HCT116 (cell line): ENCODE measurements at regions not wholly inside any gene's neighbourhood (a gene's known extent, or its start where the extent isn't known, plus 50 kb on each side); places are given as distances from the start of the nearest gene placed in this dataset.

Experiments used
- ATF3 ChIP-seq: IDR thresholded peaks from 2 replicates; pipeline ENCODE4 v1.6.1; 2012
- CBX3 ChIP-seq: IDR thresholded peaks from 2 replicates; pipeline ENCODE4 v1.6.1; 2012; ENCODE audit warnings: low read depth
- CEBPB ChIP-seq: IDR thresholded peaks from 2 replicates; pipeline ENCODE4 v1.6.1; 2012; ENCODE audit warnings: low read depth
- CTCF ChIP-seq, 3 experiments: fragments of 200-600 bp in 1 of 3; sonication (generic) in 1 of 3; IDR thresholded peaks in 2 of 3; conservative IDR thresholded peaks in 1 of 3; 2 replicates each; pipeline ENCODE4 v1.5.1; 2012 to 2017; ENCODE audit warnings: low read depth in 2 of 3, low read length in 2 of 3, antibody characterized with exemption in 1 of 3, borderline replicate concordance in 1 of 3, control low read depth in 1 of 3, mild to moderate bottlenecking in 1 of 3, mixed read lengths in 1 of 3, mixed run types in 1 of 3, moderate library complexity in 1 of 3; ENCODE audit not compliant: insufficient read depth in 1 of 3
- EZH2 ChIP-seq: fragments of 200-600 bp; sonication (generic); IDR thresholded peaks from 2 replicates; pipeline ENCODE4 v1.6.1; 2017; ENCODE audit warnings: antibody characterized with exemption, mixed run types
- JUND ChIP-seq: IDR thresholded peaks from 2 replicates; pipeline ENCODE4 v1.6.1; 2012
- POLR2A ChIP-seq: IDR thresholded peaks from 2 replicates; pipeline ENCODE4 v1.7.0; 2011; ENCODE audit warnings: borderline replicate concordance; ENCODE audit not compliant: insufficient read depth, insufficient read length; ENCODE audit errors: extremely low read depth
- POLR2AphosphoS5 ChIP-seq: IDR thresholded peaks from 2 replicates; pipeline ENCODE4 v1.6.1; 2011; ENCODE audit warnings: mild to moderate bottlenecking, low read depth, low read length, moderate library complexity
- SP1 ChIP-seq: IDR thresholded peaks from 2 replicates; pipeline ENCODE4 v1.6.1; 2012; ENCODE audit warnings: low read depth
- ZNF274 ChIP-seq: fragments of 200-500 bp; sonication (Bioruptor generic); IDR thresholded peaks from 2 replicates; pipeline ENCODE4 v1.6.1; 2014; ENCODE audit warnings: mild to moderate bottlenecking, low read depth, low read length, inconsistent platforms
- TF ChIP-seq, protein P1 (sequence below): IDR thresholded peaks from 2 replicates; pipeline ENCODE4 v1.6.1; 2012; ENCODE audit warnings: low read depth

DNA sequence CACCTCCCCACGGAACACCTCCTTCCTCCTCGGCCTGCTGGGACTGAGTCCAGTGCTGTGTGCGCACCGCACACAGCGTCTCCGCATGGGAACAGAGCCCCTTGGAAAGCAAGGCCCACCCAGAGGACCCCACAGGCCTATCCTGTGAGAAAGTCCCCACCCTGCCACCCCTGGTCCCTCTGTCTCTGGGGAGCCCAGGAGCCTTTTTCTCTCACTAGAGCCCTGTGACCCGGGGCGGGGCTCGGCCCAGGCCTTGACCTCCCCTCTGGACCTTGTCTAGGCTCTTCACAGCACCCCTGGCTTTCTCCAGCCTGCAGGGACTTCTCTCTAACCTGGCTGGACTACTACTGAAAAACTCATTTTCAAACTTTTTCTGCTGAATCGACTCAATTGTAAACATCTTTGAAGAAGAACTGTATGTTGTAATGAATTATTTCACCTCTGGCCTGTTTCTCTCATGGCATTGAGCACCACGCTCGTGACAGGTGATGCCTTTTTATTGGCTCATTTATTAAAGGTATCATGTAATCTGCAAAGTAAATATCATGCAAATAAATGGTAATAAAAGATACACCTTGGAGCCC, 89.2 kb downstream of the IRX1 start:
- TF ChIP-seq CTCF (IDR thresholded peaks at IDR 0.05 in 2 of 3, conservative IDR thresholded peaks at IDR 0.05 in 1 of 3; ENCODE audit: borderline replicate concordance in 1 of 3, insufficient read depth in 1 of 3, low read depth in 2 of 3, low read length in 2 of 3) (no peak), JUND (no peak), ATF3 (no peak), POLR2AphosphoS5 (no peak), CBX3 (no peak), ZNF274 (no peak), CEBPB (no peak), POLR2A (no peak), EZH2 (no peak), SP1 (no peak)
- TF ChIP-seq, protein P1, sequence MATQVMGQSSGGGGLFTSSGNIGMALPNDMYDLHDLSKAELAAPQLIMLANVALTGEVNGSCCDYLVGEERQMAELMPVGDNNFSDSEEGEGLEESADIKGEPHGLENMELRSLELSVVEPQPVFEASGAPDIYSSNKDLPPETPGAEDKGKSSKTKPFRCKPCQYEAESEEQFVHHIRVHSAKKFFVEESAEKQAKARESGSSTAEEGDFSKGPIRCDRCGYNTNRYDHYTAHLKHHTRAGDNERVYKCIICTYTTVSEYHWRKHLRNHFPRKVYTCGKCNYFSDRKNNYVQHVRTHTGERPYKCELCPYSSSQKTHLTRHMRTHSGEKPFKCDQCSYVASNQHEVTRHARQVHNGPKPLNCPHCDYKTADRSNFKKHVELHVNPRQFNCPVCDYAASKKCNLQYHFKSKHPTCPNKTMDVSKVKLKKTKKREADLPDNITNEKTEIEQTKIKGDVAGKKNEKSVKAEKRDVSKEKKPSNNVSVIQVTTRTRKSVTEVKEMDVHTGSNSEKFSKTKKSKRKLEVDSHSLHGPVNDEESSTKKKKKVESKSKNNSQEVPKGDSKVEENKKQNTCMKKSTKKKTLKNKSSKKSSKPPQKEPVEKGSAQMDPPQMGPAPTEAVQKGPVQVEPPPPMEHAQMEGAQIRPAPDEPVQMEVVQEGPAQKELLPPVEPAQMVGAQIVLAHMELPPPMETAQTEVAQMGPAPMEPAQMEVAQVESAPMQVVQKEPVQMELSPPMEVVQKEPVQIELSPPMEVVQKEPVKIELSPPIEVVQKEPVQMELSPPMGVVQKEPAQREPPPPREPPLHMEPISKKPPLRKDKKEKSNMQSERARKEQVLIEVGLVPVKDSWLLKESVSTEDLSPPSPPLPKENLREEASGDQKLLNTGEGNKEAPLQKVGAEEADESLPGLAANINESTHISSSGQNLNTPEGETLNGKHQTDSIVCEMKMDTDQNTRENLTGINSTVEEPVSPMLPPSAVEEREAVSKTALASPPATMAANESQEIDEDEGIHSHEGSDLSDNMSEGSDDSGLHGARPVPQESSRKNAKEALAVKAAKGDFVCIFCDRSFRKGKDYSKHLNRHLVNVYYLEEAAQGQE: no peak
